ENCODE measurements at regions not wholly inside any gene's neighbourhood (a gene's known extent, or its start where the extent isn't known, plus 50 kb on each side); places are given as distances from the start of the nearest gene placed in this dataset.

DNA sequence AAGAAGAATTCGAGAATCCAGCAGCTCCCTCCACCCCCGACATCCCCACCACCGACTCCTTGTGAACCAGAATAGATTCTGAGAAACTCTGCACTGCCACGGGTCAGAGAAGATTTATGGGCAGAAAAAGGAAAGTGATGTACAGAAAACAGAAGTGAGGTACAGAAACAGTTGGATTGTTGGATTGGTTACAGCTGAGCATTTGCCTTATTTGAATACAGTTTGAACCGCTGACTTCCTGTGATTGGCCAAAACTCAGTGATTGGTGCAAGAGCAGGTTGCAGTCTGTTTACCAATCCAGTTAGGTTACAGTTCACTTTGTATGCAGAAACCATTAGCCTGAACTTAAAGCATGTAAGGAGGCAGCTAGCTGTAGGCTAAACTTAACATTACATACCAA lies 131.2 kb upstream of the HDDC2 start:
- Mint-ChIP-seq H3K9me3 (peaks cover 0 to 4% (median 0%) of the 10 kb centered on the region in 7 donors), H3K36me3 (no peaks in the 10 kb centered on the region), H3K27ac (no peak overlapping the region), H3K4me1 (no peaks in the 10 kb centered on the region), H3K27me3 (no peaks in the 10 kb centered on the region), H3K4me3 (no peak overlapping the region)
- no peak overlapping the region for H3K27ac ChIP-seq (ENCODE audit: insufficient read depth, low read length, poor library complexity, severe bottlenecking)
- H3K36me3 ChIP-seq (ENCODE audit: control insufficient read depth, insufficient read depth, low read length), result no peaks in the 10 kb centered on the region
- ATAC-seq (ENCODE audit: low read depth in 2 of 2) (no peak), DNase-seq (no peak)
- H3K4me3 ChIP-seq (ENCODE audit: low read depth, low read length), result no peak overlapping the region
- no peaks in the 10 kb centered on the region for H3K9me3 ChIP-seq (ENCODE audit: control insufficient read depth in 2 of 2, low read length in 2 of 2)
- H3K4me1 ChIP-seq (ENCODE audit: control insufficient read depth, insufficient read depth, low read length, poor library complexity, severe bottlenecking), result no peaks in the 10 kb centered on the region
- H3K27me3 ChIP-seq (ENCODE audit: control insufficient read depth, insufficient read depth, low read length), result peaks cover 3% of the 10 kb centered on the region

DNA sequence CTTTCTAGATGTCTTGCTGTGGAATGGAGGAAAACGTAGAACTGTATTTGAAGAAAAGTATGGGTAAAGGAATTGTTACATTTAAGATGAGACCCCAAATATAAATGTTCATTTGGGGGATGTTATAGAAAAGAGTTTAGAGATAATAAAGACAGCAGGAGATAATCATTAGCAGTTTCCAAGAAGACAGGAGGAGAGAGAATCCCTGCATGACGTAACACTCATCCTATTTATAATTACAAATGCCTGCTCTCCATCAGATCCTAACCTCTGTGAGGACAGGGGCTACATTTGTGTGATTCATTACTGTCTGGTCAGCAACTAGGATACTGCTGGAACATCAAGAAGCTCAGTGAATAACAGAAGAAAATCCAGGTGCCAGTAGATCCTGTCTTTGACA lies 133.0 kb upstream of the HDDC2 start:
- Mint-ChIP-seq H3K4me1 (no peaks in the 10 kb centered on the region), H3K27me3 (no peaks in the 10 kb centered on the region), H3K4me3 (no peak overlapping the region), H3K27ac (no peak overlapping the region), H3K9me3 (peaks cover 0 to 4% (median 0%) of the 10 kb centered on the region in 7 donors), H3K36me3 (no peaks in the 10 kb centered on the region)
- Histone ChIP-seq H3K27me3 (ENCODE audit: control insufficient read depth, insufficient read depth, low read length) (peaks cover 3% of the 10 kb centered on the region), H3K36me3 (ENCODE audit: control insufficient read depth, insufficient read depth, low read length) (no peaks in the 10 kb centered on the region), H3K4me3 (ENCODE audit: low read depth, low read length) (no peak overlapping the region), H3K4me1 (ENCODE audit: control insufficient read depth, insufficient read depth, low read length, poor library complexity, severe bottlenecking) (no peaks in the 10 kb centered on the region), H3K27ac (ENCODE audit: insufficient read depth, low read length, poor library complexity, severe bottlenecking) (no peak overlapping the region), H3K9me3 (ENCODE audit: control insufficient read depth in 2 of 2, low read length in 2 of 2) (no peaks in the 10 kb centered on the region)
- no peak for DNase-seq
- ATAC-seq (ENCODE audit: low read depth in 2 of 2), result no peak

GRCh38 chr6:125439512-125439911 lies 137.7 kb upstream of the HDDC2 start:
- no peaks in the 10 kb centered on the region for H3K4me1 ChIP-seq (ENCODE audit: control insufficient read depth, insufficient read depth, low read length, poor library complexity, severe bottlenecking)
- peaks cover 0 to 2% (median 0%) of the 10 kb centered on the region in 7 donors for H3K9me3 Mint-ChIP-seq
- no peak overlapping the region for H3K27ac ChIP-seq (ENCODE audit: insufficient read depth, low read length, poor library complexity, severe bottlenecking)
- no peaks in the 10 kb centered on the region for H3K36me3 ChIP-seq (ENCODE audit: control insufficient read depth, insufficient read depth, low read length)
- H3K27me3 Mint-ChIP-seq, result peaks cover 9% of the 10 kb centered on the region
- H3K4me1 Mint-ChIP-seq, result no peaks in the 10 kb centered on the region
- no peak overlapping the region for H3K4me3 ChIP-seq (ENCODE audit: low read depth, low read length)
- H3K27ac Mint-ChIP-seq, result no peak overlapping the region
- H3K4me3 Mint-ChIP-seq, result no peak overlapping the region
- DNase-seq, result no peak
- H3K27me3 ChIP-seq (ENCODE audit: control insufficient read depth, insufficient read depth, low read length), result peaks cover 3% of the 10 kb centered on the region
- H3K36me3 Mint-ChIP-seq, result no peaks in the 10 kb centered on the region
- no peak for ATAC-seq (ENCODE audit: low read depth in 2 of 2)
- H3K9me3 ChIP-seq (ENCODE audit: control insufficient read depth in 2 of 2, low read length in 2 of 2), result no peaks in the 10 kb centered on the region

DNA sequence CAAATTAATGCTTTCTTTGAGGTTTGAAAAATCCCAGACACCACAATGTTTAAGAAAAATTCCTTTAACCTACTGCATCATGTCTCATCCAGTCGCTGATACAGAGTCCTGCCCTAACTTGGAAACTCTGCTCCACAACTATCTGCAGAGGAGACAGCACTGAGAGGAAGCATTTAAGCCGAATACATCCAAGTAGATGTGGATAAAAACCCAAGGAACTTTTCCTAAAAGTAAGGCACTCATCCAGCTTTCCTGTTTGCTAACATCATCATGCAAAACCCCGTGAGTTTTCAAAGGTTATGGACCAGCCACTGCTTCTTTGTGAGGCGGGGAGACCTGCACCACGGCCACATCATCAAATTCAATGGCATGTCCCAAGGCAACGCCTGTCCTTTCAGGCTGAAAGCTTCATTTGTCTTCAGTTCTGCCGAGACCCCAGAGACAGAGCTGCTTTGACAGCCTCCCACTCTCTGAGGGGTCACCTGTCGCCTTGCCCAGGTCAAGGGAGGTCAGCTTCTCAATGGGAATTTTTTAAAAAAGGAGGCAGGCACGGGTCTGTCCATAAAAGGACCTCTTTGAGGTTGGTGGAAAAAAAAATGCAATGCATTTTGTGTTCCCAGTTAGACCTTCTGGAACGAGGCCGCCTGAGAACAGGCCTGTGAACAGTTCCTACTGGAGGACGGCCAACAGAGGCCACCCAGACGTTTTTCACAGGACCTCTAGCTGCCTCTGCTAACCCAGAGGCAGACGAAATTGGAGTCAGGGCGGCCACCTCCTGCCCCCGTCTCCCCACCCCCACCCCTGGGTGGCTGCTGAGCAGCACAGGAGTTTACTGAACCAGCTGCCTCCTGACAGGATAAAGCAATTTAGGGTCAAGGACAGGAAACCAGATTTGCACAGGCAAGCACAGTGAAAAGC lies 142.5 kb upstream of the HDDC2 start:
- H3K4me1 ChIP-seq (ENCODE audit: control insufficient read depth, insufficient read depth, low read length, poor library complexity, severe bottlenecking), result no peaks in the 10 kb centered on the region
- no peaks in the 10 kb centered on the region for H3K27me3 ChIP-seq (ENCODE audit: control insufficient read depth, insufficient read depth, low read length)
- DNase-seq (no peak), ATAC-seq (ENCODE audit: low read depth in 2 of 2) (no peak)
- Mint-ChIP-seq H3K9me3 (peaks cover 0 to 1% (median 0%) of the 10 kb centered on the region in 7 donors), H3K27ac (no peak overlapping the region), H3K4me3 (no peak overlapping the region), H3K36me3 (no peaks in the 10 kb centered on the region), H3K4me1 (no peaks in the 10 kb centered on the region), H3K27me3 (peaks cover 12% of the 10 kb centered on the region)
- H3K4me3 ChIP-seq (ENCODE audit: low read depth, low read length), result no peak overlapping the region
- H3K9me3 ChIP-seq (ENCODE audit: control insufficient read depth in 2 of 2, low read length in 2 of 2), result no peaks in the 10 kb centered on the region
- no peak overlapping the region for H3K27ac ChIP-seq (ENCODE audit: insufficient read depth, low read length, poor library complexity, severe bottlenecking)
- H3K36me3 ChIP-seq (ENCODE audit: control insufficient read depth, insufficient read depth, low read length), result no peaks in the 10 kb centered on the region

GRCh38 chr6:125445054-125445453 lies 143.3 kb upstream of the HDDC2 start:
- Mint-ChIP-seq H3K27me3 (peaks cover 12% of the 10 kb centered on the region), H3K27ac (no peak overlapping the region), H3K4me1 (no peaks in the 10 kb centered on the region), H3K36me3 (no peaks in the 10 kb centered on the region), H3K4me3 (no peak overlapping the region), H3K9me3 (peaks cover 0 to 1% (median 0%) of the 10 kb centered on the region in 7 donors)
- no peak for DNase-seq
- Histone ChIP-seq H3K4me3 (ENCODE audit: low read depth, low read length) (no peak overlapping the region), H3K27me3 (ENCODE audit: control insufficient read depth, insufficient read depth, low read length) (no peaks in the 10 kb centered on the region), H3K4me1 (ENCODE audit: control insufficient read depth, insufficient read depth, low read length, poor library complexity, severe bottlenecking) (no peaks in the 10 kb centered on the region), H3K27ac (ENCODE audit: insufficient read depth, low read length, poor library complexity, severe bottlenecking) (no peak overlapping the region), H3K36me3 (ENCODE audit: control insufficient read depth, insufficient read depth, low read length) (no peaks in the 10 kb centered on the region), H3K9me3 (ENCODE audit: control insufficient read depth in 2 of 2, low read length in 2 of 2) (no peaks in the 10 kb centered on the region)
- ATAC-seq (ENCODE audit: low read depth in 2 of 2), result no peak

DNA sequence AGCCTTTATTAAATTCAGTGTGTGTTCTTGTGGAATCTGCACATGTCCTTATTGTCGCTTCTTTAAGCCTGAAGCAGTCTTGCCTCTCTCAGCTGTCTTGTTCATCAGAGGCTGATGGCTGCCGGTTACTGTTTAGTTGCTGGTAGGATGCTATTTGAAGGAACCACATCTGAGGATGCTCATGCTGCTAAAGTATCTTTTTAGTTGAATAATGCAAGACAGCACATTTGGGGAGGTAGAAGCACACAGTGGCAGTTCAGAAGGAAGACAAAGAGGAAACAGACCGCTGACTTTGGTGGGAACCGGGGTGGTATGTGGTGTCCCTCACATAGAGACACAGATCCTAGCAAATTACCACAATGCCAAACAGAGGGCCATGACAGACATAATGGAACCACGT lies 144.2 kb upstream of the HDDC2 start:
- Mint-ChIP-seq H3K4me3 (no peak overlapping the region), H3K36me3 (no peaks in the 10 kb centered on the region), H3K27ac (no peak overlapping the region), H3K4me1 (no peaks in the 10 kb centered on the region), H3K27me3 (peaks cover 12% of the 10 kb centered on the region), H3K9me3 (peaks cover 0 to 5% (median 0%) of the 10 kb centered on the region in 7 donors)
- Histone ChIP-seq H3K4me1 (ENCODE audit: control insufficient read depth, insufficient read depth, low read length, poor library complexity, severe bottlenecking) (no peaks in the 10 kb centered on the region), H3K4me3 (ENCODE audit: low read depth, low read length) (no peak overlapping the region), H3K27ac (ENCODE audit: insufficient read depth, low read length, poor library complexity, severe bottlenecking) (no peak overlapping the region), H3K27me3 (ENCODE audit: control insufficient read depth, insufficient read depth, low read length) (no peaks in the 10 kb centered on the region), H3K9me3 (ENCODE audit: control insufficient read depth in 2 of 2, low read length in 2 of 2) (no peaks in the 10 kb centered on the region), H3K36me3 (ENCODE audit: control insufficient read depth, insufficient read depth, low read length) (no peaks in the 10 kb centered on the region)
- ATAC-seq (ENCODE audit: low read depth in 2 of 2) (no peak), DNase-seq (no peak)

GRCh38 chr6:125451750-125452149 lies 150.0 kb upstream of the HDDC2 start:
- no peak overlapping the region for H3K27ac ChIP-seq (ENCODE audit: insufficient read depth, low read length, poor library complexity, severe bottlenecking)
- peaks cover 0 to 16% of the 10 kb centered on the region in 2 experiments for H3K9me3 ChIP-seq (ENCODE audit: control insufficient read depth in 2 of 2, low read length in 2 of 2)
- H3K4me3 Mint-ChIP-seq, result no peak overlapping the region
- peaks cover 0 to 7% (median 3%) of the 10 kb centered on the region in 7 donors for H3K9me3 Mint-ChIP-seq
- no peaks in the 10 kb centered on the region for H3K36me3 ChIP-seq (ENCODE audit: control insufficient read depth, insufficient read depth, low read length)
- no peaks in the 10 kb centered on the region for H3K27me3 ChIP-seq (ENCODE audit: control insufficient read depth, insufficient read depth, low read length)
- DNase-seq, result no peak
- H3K4me1 ChIP-seq (ENCODE audit: control insufficient read depth, insufficient read depth, low read length, poor library complexity, severe bottlenecking), result no peaks in the 10 kb centered on the region
- ATAC-seq (ENCODE audit: low read depth in 2 of 2), result no peak
- no peak overlapping the region for H3K4me3 ChIP-seq (ENCODE audit: low read depth, low read length)
- H3K36me3 Mint-ChIP-seq, result no peaks in the 10 kb centered on the region
- no peak overlapping the region for H3K27ac Mint-ChIP-seq
- no peaks in the 10 kb centered on the region for H3K27me3 Mint-ChIP-seq
- peaks cover 0 to 2% (median 0%) of the 10 kb centered on the region in 4 donors for H3K4me1 Mint-ChIP-seq

GRCh38 chr6:125453516-125453915 lies 151.7 kb upstream of the HDDC2 start:
- H3K27ac Mint-ChIP-seq, result no peak overlapping the region

More at GRCh38 chr6:125453516-125453915, 151.7 kb upstream of the HDDC2 start:
- H3K9me3 Mint-ChIP-seq, result peaks cover 0 to 13% (median 5%) of the 10 kb centered on the region in 7 donors
- peaks cover 0 to 2% (median 0%) of the 10 kb centered on the region in 4 donors for H3K4me1 Mint-ChIP-seq
- Histone ChIP-seq H3K9me3 (ENCODE audit: control insufficient read depth in 2 of 2, low read length in 2 of 2) (peaks cover 0 to 16% of the 10 kb centered on the region in 2 experiments), H3K4me3 (ENCODE audit: low read depth, low read length) (no peak overlapping the region), H3K27ac (ENCODE audit: insufficient read depth, low read length, poor library complexity, severe bottlenecking) (no peak overlapping the region), H3K4me1 (ENCODE audit: control insufficient read depth, insufficient read depth, low read length, poor library complexity, severe bottlenecking) (no peaks in the 10 kb centered on the region), H3K27me3 (ENCODE audit: control insufficient read depth, insufficient read depth, low read length) (no peaks in the 10 kb centered on the region), H3K36me3 (ENCODE audit: control insufficient read depth, insufficient read depth, low read length) (no peaks in the 10 kb centered on the region)
- H3K36me3 Mint-ChIP-seq, result no peaks in the 10 kb centered on the region
- no peak for DNase-seq
- no peaks in the 10 kb centered on the region for H3K27me3 Mint-ChIP-seq
- H3K4me3 Mint-ChIP-seq, result no peak overlapping the region
- no peak for ATAC-seq (ENCODE audit: low read depth in 2 of 2)

Measured in CD4-positive, CD25-positive, alpha-beta regulatory T cell (primary cell).